Skeletal muscle satellite cell (primary cell): ENCODE measurements at regions not wholly inside any gene's neighbourhood (a gene's known extent, or its start where the extent isn't known, plus 50 kb on each side); places are given as distances from the start of the nearest gene placed in this dataset.

ENCODE experiments used
- H3K27me3 ChIP-seq: 2 replicates; pipeline ENCODE4 v1.7.0; 2013; ENCODE audit warnings: low read length; ENCODE audit not compliant: control insufficient read depth, insufficient read depth
- H3K36me3 ChIP-seq: 2 replicates; pipeline ENCODE4 v1.7.0; 2013; ENCODE audit warnings: mild to moderate bottlenecking, control low read depth, low read length; ENCODE audit not compliant: insufficient read depth
- H3K4me1 ChIP-seq: 2 replicates; pipeline ENCODE4 v1.7.0; 2013; ENCODE audit warnings: low read length; ENCODE audit not compliant: control insufficient read depth, insufficient read depth
- H3K4me2 ChIP-seq: 2 replicates; pipeline ENCODE4 v1.7.0; 2013; ENCODE audit warnings: mild to moderate bottlenecking, low read length
- H3K4me3 ChIP-seq: 2 replicates; pipeline ENCODE4 v1.7.0; 2013; ENCODE audit warnings: low read length
- H3K9ac ChIP-seq: 2 replicates; pipeline ENCODE4 v1.7.0; 2013; ENCODE audit warnings: mild to moderate bottlenecking, low read depth, low read length, moderate library complexity
- H3K9me3 ChIP-seq: replicated peaks from 2 replicates; pipeline ENCODE4 v1.7.0; 2013; ENCODE audit warnings: mild to moderate bottlenecking, control low read depth, low read length

DNA sequence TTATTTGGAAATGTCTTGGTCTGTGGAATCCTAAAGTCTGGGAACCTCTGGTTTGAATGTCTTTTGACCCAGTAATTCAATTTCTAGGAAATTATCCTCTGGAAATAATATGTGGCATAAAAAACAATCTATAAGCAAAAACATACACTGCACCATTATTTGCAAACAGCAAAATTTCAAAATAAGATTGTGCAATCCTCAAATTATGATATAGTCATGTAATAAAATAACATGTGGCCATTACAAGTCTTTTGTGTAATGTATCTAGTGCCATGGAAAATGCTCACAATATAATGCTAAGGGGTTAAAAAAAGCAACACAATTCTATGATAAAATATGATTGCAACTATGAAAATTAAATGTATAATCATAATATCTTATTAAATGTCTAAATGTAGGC is 312.9 kb upstream of the RUNX1 start:
- H3K4me1 ChIP-seq, result peaks cover 18% of the 10 kb centered on the region
- H3K27me3 ChIP-seq, result no peaks in the 10 kb centered on the region
- no peaks in the 10 kb centered on the region for H3K36me3 ChIP-seq
- H3K9me3 ChIP-seq, result no peaks in the 10 kb centered on the region
- no peak overlapping the region for H3K4me3 ChIP-seq
- no peak overlapping the region for H3K9ac ChIP-seq
- H3K4me2 ChIP-seq, result no peak overlapping the region

DNA sequence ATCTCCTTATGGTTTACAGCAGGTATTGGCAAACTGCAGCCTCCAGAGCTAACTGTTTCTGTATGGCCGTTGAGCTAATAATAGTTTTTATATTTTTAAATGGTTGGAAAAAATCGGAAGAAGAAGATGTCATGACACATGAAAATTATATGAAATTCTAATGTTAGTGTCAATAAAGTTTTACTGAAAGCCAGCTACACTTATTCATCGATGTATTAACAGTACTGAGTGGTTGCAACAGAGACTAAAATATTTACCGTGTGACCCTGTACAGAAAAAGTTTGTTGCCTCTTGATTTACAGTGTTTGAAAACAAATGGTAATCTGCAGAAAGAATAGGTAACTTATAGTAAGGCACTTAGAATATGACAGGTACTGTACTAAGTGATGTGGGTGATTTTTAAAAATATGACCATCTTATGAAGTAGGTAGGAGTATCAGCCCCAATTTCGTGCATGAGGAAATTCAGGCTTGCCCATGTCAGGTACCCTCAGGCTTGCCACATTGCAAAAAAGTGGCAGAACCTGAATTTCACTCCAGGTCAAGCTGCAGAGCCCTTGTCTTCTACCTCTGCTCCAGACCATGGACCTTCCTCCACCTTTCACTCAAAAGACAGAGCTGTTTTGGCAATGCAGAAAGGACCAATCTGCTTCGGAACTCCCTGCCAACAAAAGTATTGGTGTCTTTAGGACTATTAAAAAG is 311.9 kb upstream of the RUNX1 start:
- Histone ChIP-seq H3K36me3 (no peaks in the 10 kb centered on the region), H3K9me3 (no peaks in the 10 kb centered on the region), H3K4me2 (no peak overlapping the region), H3K9ac (no peak overlapping the region), H3K4me3 (no peak overlapping the region), H3K27me3 (no peaks in the 10 kb centered on the region), H3K4me1 (peaks cover 9% of the 10 kb centered on the region)

DNA sequence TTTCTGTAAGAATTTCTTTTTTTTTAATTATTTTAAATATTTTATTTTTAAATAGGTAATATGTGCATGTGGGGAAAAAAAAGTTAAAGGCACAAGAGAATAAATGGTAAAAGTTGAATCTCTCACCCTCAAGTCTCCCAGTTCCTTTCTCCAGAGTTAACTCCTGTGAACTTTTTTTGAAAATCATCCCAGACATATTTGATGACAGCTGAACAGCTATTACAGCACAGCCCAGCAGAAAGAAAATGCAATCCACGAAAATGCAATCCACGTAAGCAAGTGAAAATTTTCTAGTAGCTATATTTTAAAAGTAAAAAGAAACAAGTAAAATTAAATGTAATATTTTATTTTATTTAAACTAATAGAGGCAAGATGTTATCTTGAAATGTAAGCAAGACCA is 310.0 kb upstream of the RUNX1 start:
- H3K9ac ChIP-seq, result peak overlapping the region; percentile 47
- peaks cover 7% of the 10 kb centered on the region for H3K4me1 ChIP-seq
- H3K36me3 ChIP-seq, result no peaks in the 10 kb centered on the region
- H3K4me2 ChIP-seq, result no peak overlapping the region
- no peaks in the 10 kb centered on the region for H3K9me3 ChIP-seq
- no peak overlapping the region for H3K4me3 ChIP-seq
- H3K27me3 ChIP-seq, result no peaks in the 10 kb centered on the region

DNA sequence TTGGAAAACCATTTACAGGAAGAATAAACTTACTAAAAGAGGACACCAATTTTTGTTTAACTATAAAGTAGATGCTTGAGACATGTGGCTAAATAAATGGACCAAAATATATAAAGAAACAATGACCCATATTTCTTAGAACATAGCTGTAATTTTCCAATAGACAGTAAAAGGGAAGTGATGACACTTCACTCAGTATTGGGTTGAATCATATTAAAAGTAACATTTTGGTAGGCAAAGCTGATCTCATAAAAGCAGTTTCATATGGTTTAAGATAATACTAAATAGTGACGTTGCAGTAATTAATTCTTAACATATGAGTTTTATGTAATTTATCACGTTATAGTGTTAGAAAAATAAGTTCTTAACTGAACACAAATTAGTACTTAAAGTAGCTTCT is 308.9 kb upstream of the RUNX1 start:
- Histone ChIP-seq H3K36me3 (no peaks in the 10 kb centered on the region), H3K9me3 (no peaks in the 10 kb centered on the region), H3K4me2 (no peak overlapping the region), H3K9ac (peak overlapping the region; percentile 47), H3K4me1 (peaks cover 8% of the 10 kb centered on the region), H3K27me3 (no peaks in the 10 kb centered on the region), H3K4me3 (no peak overlapping the region)

DNA sequence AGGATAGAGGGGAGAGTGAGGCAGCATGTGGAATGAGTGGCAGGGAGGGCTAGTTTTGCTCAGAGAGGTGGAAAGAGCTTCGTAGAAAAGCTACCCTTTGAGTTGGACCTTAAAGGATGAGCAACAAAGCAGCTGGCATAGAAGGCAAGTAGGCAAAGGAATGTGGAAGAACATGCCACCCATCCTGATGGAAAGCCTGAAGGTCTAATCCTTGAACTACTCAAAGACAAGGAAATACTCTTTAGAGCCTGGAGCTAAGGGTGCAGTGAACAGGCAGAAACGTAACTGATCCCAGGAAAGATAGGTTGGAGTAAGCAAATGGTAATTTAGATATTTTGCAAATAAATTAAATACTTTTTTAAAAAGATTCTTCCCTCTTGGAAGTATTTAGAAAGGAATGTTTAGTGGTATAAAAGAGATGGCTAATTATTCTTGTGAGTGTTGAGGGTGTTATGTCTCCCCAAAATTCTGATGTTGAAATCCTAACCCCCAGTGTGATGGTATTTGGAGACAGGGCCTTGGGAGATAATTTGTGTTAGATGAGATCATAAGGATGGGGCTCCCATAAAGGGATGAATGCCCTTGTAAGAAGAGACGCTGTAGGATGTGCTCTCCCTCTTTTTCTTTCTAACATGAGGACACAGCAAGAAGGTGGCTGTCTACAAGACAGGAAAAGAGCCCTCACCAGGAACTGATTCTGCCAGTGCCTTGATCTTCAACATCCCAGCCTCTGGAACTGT is 308.1 kb upstream of the RUNX1 start:
- Histone ChIP-seq H3K4me2 (no peak overlapping the region), H3K36me3 (no peaks in the 10 kb centered on the region), H3K4me3 (no peak overlapping the region), H3K9ac (no peak overlapping the region), H3K9me3 (no peaks in the 10 kb centered on the region), H3K27me3 (no peaks in the 10 kb centered on the region), H3K4me1 (peaks cover 16% of the 10 kb centered on the region)

DNA sequence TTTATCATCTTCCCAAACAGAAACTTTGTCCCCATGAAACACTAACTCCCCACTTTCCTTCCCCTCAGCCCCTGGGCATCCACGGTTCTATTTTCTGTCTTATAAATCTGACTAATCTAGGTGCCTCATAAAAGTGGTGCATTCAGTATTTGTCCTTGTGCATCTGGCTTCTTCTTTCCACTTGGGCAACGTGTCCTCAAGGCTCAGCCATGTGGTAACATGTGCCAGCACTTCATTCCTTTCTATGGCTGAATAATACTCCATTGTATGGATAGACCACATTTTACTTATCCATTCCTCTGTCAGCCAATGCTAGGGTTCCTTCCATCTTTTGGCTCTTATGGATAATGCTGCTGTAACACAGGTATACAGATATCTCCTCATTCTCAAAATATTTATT is 305.0 kb upstream of the RUNX1 start:
- H3K36me3 ChIP-seq, result no peaks in the 10 kb centered on the region
- no peaks in the 10 kb centered on the region for H3K27me3 ChIP-seq
- H3K4me1 ChIP-seq, result peaks cover 34% of the 10 kb centered on the region
- H3K4me2 ChIP-seq, result no peak overlapping the region
- H3K9ac ChIP-seq, result no peak overlapping the region
- no peak overlapping the region for H3K4me3 ChIP-seq
- H3K9me3 ChIP-seq, result no peaks in the 10 kb centered on the region

DNA sequence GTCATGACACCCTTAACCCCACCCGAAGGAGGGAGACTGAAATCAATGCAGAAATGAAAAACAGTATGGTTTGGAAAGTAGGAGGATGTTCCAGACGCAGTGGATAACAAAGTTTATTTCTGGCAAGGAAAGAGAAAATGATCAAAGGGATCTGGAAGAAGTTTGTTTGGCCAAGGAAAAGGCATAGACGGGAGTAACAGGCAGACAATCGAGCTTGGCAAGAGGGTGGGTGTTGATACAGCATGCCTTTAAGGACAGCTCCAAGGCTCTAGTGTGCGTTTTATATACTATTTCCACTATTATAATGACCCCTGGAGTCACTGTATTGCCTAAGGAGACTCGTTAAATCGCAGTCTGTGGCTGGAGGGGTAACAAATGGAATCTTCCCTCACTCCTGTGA is 303.7 kb upstream of the RUNX1 start:
- Histone ChIP-seq H3K4me1 (peaks cover 29% of the 10 kb centered on the region), H3K9ac (no peak overlapping the region), H3K4me2 (no peak overlapping the region), H3K36me3 (no peaks in the 10 kb centered on the region), H3K27me3 (no peaks in the 10 kb centered on the region), H3K9me3 (no peaks in the 10 kb centered on the region), H3K4me3 (no peak overlapping the region)

DNA sequence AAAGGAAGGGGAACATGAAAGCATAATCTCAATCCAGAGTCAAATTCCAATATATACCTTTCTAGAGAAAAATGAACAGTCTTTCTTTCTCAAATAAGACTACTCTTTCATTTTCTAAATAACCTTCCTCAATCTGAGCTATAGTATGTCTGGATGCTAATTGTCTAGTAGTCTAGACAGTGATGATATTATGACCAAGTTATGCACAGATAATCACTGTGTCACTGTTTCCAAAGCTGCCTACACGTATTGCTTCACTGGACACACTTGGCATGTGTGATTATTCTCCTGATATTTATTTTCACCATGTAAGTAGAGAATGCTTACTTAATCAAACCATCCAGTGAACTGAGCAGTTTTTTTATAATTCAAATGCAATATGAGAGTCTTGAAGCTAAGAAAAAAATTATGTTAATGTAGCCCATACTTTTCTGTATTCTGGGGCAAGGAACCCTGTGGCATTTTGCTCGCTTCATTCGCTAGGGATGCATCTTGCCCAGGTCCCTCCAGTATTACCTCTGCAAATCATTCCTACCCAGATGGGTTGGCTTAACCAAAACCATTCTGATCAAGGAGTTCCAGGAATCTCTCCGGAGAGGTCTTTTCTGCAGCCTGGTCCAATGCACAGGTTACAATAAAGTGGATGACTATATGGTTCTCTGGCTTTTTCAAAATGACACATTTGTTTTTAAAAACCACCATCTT is 303.1 kb upstream of the RUNX1 start:
- no peak overlapping the region for H3K9ac ChIP-seq
- no peak overlapping the region for H3K4me3 ChIP-seq
- no peaks in the 10 kb centered on the region for H3K36me3 ChIP-seq
- H3K9me3 ChIP-seq, result no peaks in the 10 kb centered on the region
- H3K4me2 ChIP-seq, result no peak overlapping the region
- no peaks in the 10 kb centered on the region for H3K27me3 ChIP-seq
- peaks cover 29% of the 10 kb centered on the region for H3K4me1 ChIP-seq

DNA sequence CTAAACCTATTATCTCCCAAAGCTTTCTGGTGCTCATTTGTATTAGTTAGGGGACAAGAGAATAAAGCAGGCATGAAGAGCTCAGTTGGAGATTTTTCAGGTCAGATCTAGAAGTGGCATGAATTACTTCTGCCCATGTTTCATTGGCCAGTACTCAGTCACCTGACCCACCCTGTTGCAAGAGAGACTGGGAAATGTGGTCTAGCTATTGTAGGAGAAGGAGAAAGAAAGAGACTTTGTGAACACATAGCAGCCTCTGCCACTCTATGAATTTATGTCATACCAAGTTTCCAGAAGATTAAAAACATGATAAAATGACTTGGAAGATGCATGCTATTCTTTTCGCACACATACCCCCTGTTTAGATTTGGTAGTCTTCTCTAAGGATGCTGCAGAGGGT is 302.3 kb upstream of the RUNX1 start:
- H3K36me3 ChIP-seq, result no peaks in the 10 kb centered on the region
- no peak overlapping the region for H3K4me2 ChIP-seq
- H3K9me3 ChIP-seq, result no peaks in the 10 kb centered on the region
- H3K4me3 ChIP-seq, result no peak overlapping the region
- H3K27me3 ChIP-seq, result no peaks in the 10 kb centered on the region
- H3K9ac ChIP-seq, result no peak overlapping the region
- H3K4me1 ChIP-seq, result peaks cover 29% of the 10 kb centered on the region

DNA sequence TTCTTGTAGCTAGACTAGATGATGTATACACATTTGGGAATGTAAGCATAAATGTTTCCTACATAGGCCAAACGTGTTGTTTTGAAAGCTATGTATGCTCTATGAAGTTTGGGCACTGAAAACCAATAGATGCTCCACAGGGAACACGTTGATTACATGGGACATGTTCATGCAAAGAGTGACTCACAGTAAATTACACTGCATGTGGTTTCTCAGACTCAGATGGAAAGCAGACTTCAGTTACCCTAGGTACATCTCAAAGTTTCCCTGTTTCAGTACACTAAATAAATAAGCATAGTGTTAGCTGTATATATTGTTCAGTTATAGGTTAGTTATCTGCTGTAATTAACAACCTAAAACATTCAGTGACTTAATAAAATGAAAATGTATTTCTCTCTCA is 301.9 kb upstream of the RUNX1 start:
- no peak overlapping the region for H3K4me3 ChIP-seq
- no peak overlapping the region for H3K4me2 ChIP-seq
- H3K36me3 ChIP-seq, result no peaks in the 10 kb centered on the region
- H3K4me1 ChIP-seq, result peaks cover 29% of the 10 kb centered on the region
- no peaks in the 10 kb centered on the region for H3K9me3 ChIP-seq
- no peak overlapping the region for H3K9ac ChIP-seq
- H3K27me3 ChIP-seq, result no peaks in the 10 kb centered on the region

DNA sequence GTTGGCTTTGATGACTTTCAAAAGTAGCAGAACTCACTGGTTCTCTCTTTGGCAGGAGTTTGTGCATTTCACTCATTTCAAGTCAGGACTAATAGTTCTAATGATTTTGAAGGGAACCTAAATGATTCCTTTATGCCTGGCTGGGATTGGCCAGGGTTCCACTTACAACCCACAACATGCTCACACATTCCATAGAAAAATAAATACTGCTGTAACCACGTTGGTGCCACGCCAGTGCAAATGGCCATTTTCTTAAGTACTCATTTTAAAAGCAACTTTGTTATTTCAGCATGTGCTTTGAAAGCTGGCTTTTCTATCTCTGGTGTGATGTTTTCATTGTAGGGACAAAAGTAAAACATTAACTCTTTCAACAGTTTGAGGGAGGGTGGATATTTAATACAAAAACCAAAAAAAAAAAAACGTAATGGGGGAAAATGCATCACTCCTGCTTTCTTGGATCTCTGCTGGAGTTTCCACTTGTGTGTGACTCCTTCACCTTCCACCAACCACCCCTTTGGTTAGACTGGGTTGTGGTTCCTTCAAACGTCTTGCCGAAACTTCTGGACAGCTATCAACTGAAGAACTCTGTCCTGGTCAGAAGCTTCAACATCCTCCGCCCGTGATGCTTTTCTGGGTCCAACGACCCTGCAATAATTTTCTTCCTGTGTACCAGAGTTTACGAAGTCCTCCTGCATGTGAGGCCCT is 300.4 kb upstream of the RUNX1 start:
- Histone ChIP-seq H3K4me1 (peaks cover 29% of the 10 kb centered on the region), H3K4me2 (no peak overlapping the region), H3K9ac (no peak overlapping the region), H3K27me3 (no peaks in the 10 kb centered on the region), H3K4me3 (no peak overlapping the region), H3K9me3 (no peaks in the 10 kb centered on the region), H3K36me3 (no peaks in the 10 kb centered on the region)
